H1 (cell line): ENCODE measurements at regions not wholly inside any gene's neighbourhood (a gene's known extent, or its start where the extent isn't known, plus 50 kb on each side); places are given as distances from the start of the nearest gene placed in this dataset.

ENCODE experiments used
- ATF2 ChIP-seq: IDR thresholded peaks from 2 replicates; pipeline ENCODE4 v1.6.1; 2012; ENCODE audit warnings: low read length, inconsistent platforms
- BCL11A ChIP-seq, 2 experiments: IDR thresholded peaks; one replicate each; pipeline ENCODE4 v1.6.1; 2011; ENCODE audit warnings: low read depth in 2 of 2, low read length in 2 of 2, mild to moderate bottlenecking in 2 of 2
- EP300 ChIP-seq, 2 experiments: IDR thresholded peaks; 1 replicate in 1 of 2; 2 replicates in 1 of 2; pipeline ENCODE4 v1.6.1; 2011 to 2012; ENCODE audit warnings: low read depth in 2 of 2, low read length in 2 of 2, mild to moderate bottlenecking in 2 of 2, borderline replicate concordance in 1 of 2, inconsistent platforms in 1 of 2, moderate library complexity in 1 of 2
- GABPA ChIP-seq: IDR thresholded peaks from 2 replicates; pipeline ENCODE4 v1.6.1; 2011; ENCODE audit warnings: mild to moderate bottlenecking, low read length, moderate library complexity, borderline replicate concordance; ENCODE audit not compliant: insufficient read depth
- SIRT6 ChIP-seq: IDR thresholded peaks from one replicate; pipeline ENCODE4 v1.7.1; 2012; ENCODE audit warnings: low read length, inconsistent platforms
- TAF7 ChIP-seq: optimal IDR thresholded peaks from 2 replicates; pipeline ENCODE3; 2011; ENCODE audit warnings: low read depth, mild to moderate bottlenecking, inconsistent platforms, low read length, moderate library complexity, borderline replicate concordance
- TEAD4 ChIP-seq: IDR thresholded peaks from 2 replicates; pipeline ENCODE4 v1.6.1; 2012; ENCODE audit warnings: low read depth, low read length, inconsistent platforms, mixed read lengths

GRCh38 chr7:9127901-9128300, 694.5 kb downstream of the NXPH1 start (continued):
- TF ChIP-seq ATF2 (no peak), GABPA (no peak), BCL11A (IDR thresholded peaks at IDR 0.05; ENCODE audit: low read depth in 2 of 2, low read length in 2 of 2) (no peak), EP300 (IDR thresholded peaks at IDR 0.05; ENCODE audit: borderline replicate concordance in 1 of 2, low read depth in 2 of 2, low read length in 2 of 2) (no peak), TEAD4 (no peak), SIRT6 (no peak), TAF7 (no peak)
